Mammary epithelial cell (primary cell): ENCODE measurements at regions not wholly inside any gene's neighbourhood (a gene's known extent, or its start where the extent isn't known, plus 50 kb on each side); places are given as distances from the start of the nearest gene placed in this dataset.

ENCODE experiments used
- EZH2 ChIP-seq: IDR thresholded peaks from 2 replicates; pipeline ENCODE4 v1.6.1; 2012; ENCODE audit warnings: low read length, inconsistent platforms, borderline replicate concordance
- TF ChIP-seq, protein P1 (sequence below), 2 donors: IDR thresholded peaks in 1 of 2; conservative IDR thresholded peaks in 1 of 2; 2 replicates each; pipeline ENCODE4 v1.5.1; 2011 to 2012; ENCODE audit warnings: inconsistent platforms in 2 of 2, low read length in 2 of 2, mild to moderate bottlenecking in 2 of 2, control low read depth in 1 of 2, low read depth in 1 of 2; ENCODE audit not compliant: insufficient read depth in 1 of 2; ENCODE audit errors: extremely low read depth in 1 of 2

- TF ChIP-seq, protein P1, sequence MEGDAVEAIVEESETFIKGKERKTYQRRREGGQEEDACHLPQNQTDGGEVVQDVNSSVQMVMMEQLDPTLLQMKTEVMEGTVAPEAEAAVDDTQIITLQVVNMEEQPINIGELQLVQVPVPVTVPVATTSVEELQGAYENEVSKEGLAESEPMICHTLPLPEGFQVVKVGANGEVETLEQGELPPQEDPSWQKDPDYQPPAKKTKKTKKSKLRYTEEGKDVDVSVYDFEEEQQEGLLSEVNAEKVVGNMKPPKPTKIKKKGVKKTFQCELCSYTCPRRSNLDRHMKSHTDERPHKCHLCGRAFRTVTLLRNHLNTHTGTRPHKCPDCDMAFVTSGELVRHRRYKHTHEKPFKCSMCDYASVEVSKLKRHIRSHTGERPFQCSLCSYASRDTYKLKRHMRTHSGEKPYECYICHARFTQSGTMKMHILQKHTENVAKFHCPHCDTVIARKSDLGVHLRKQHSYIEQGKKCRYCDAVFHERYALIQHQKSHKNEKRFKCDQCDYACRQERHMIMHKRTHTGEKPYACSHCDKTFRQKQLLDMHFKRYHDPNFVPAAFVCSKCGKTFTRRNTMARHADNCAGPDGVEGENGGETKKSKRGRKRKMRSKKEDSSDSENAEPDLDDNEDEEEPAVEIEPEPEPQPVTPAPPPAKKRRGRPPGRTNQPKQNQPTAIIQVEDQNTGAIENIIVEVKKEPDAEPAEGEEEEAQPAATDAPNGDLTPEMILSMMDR (conservative IDR thresholded peaks at IDR 0.05 in 1 of 2, IDR thresholded peaks at IDR 0.05 in 1 of 2; ENCODE audit: extremely low read depth in 1 of 2, insufficient read depth in 1 of 2, low read depth in 1 of 2, low read length in 2 of 2): no peak
- no peak for TF ChIP-seq EZH2
Measured at GRCh38 chr14:41385797-41386196, 220.9 kb upstream of the LRFN5 start.
